Smooth muscle cell (in vitro differentiated cells): ENCODE measurements at regions not wholly inside any gene's neighbourhood (a gene's known extent, or its start where the extent isn't known, plus 50 kb on each side); places are given as distances from the start of the nearest gene placed in this dataset.

Source experiments
- DNase-seq: peaks from one replicate; lab custom pipeline; 2025; ENCODE audit not compliant: unreplicated experiment; lab: John Stamatoyannopoulos, UW
- H2AFZ ChIP-seq: fragments of 200-600 bp; sonication (generic); 2 replicates; pipeline ENCODE4 v1.6.0; 2016; ENCODE audit warnings: antibody characterized with exemption, low read depth, mild to moderate bottlenecking
- H3F3A ChIP-seq: fragments of 200-600 bp; sonication (generic); 2 replicates; pipeline ENCODE4 v1.6.0; 2017; ENCODE audit warnings: antibody characterized with exemption, low read depth
- H3K27ac ChIP-seq: fragments of 200-600 bp; sonication (generic); 2 replicates; pipeline ENCODE4 v1.5.1; 2016; ENCODE audit warnings: low read depth, mild to moderate bottlenecking
- H3K27me3 ChIP-seq: fragments of 200-600 bp; sonication (generic); 2 replicates; pipeline ENCODE4 v1.6.1; 2016; ENCODE audit warnings: low read depth, mild to moderate bottlenecking
- H3K36me3 ChIP-seq: fragments of 200-600 bp; sonication (generic); 2 replicates; pipeline ENCODE4 v1.5.1; 2016; ENCODE audit warnings: low read depth
- H3K4me1 ChIP-seq: fragments of 200-600 bp; sonication (generic); 2 replicates; pipeline ENCODE4 v1.5.1; 2016; ENCODE audit warnings: low read depth
- H3K4me2 ChIP-seq: fragments of 200-600 bp; sonication (generic); 2 replicates; pipeline ENCODE4 v1.6.0; 2016; ENCODE audit warnings: mild to moderate bottlenecking
- H3K4me3 ChIP-seq: fragments of 200-600 bp; sonication (generic); 2 replicates; pipeline ENCODE4 v1.5.1; 2016; ENCODE audit warnings: mild to moderate bottlenecking
- H3K79me2 ChIP-seq: fragments of 200-600 bp; sonication (generic); 2 replicates; pipeline ENCODE4 v1.6.0; 2016; ENCODE audit warnings: low read depth, mild to moderate bottlenecking
- H3K9ac ChIP-seq: fragments of 200-600 bp; sonication (generic); 2 replicates; pipeline ENCODE4 v1.6.0; 2016; ENCODE audit warnings: low read depth
- H3K9me3 ChIP-seq: fragments of 200-600 bp; sonication (generic); replicated peaks from 2 replicates; pipeline ENCODE4 v1.5.1; 2016; ENCODE audit warnings: low read depth
- H4K20me1 ChIP-seq: fragments of 200-600 bp; sonication (generic); 2 replicates; pipeline ENCODE4 v1.6.0; 2016; ENCODE audit warnings: low read depth
- CTCF ChIP-seq: fragments of 200-600 bp; sonication (generic); IDR thresholded peaks from 2 replicates; pipeline ENCODE4 v1.5.1; 2017; ENCODE audit warnings: borderline replicate concordance, mild to moderate bottlenecking, antibody characterized with exemption; ENCODE audit not compliant: insufficient read depth, poor library complexity, severe bottlenecking
- WGBS: methylation state at CpG from one replicate; pipeline ENCODE4 v1.1.7; 2016; ENCODE audit warnings: low lambda C conversion rate; 5-methylcytosine and 5-hydroxymethylcytosine counted together

GRCh38 chr17:11074451-11074850 is 166.6 kb upstream of the SHISA6 start:
- Histone ChIP-seq H3K27ac (no peak overlapping the region), H3K79me2 (no peaks in the 10 kb centered on the region), H3K4me2 (no peak overlapping the region), H3K4me3 (no peak overlapping the region), H3K27me3 (no peaks in the 10 kb centered on the region), H4K20me1 (no peaks in the 10 kb centered on the region), H3K9me3 (no peaks in the 10 kb centered on the region), H3K4me1 (peaks cover 3% of the 10 kb centered on the region), H2AFZ (no peak overlapping the region), H3K36me3 (no peaks in the 10 kb centered on the region), H3F3A (no peaks in the 10 kb centered on the region), H3K9ac (no peak overlapping the region)
- no peak for DNase-seq
- TF ChIP-seq CTCF: no peak
- WGBS: 74% methylated on average over 2 of the region's 2 CpGs

GRCh38 chr17:11056926-11057325 is 184.1 kb upstream of the SHISA6 start:
- Histone ChIP-seq H3F3A (no peaks in the 10 kb centered on the region), H3K9me3 (no peaks in the 10 kb centered on the region), H3K36me3 (no peaks in the 10 kb centered on the region), H3K27me3 (no peaks in the 10 kb centered on the region), H3K4me1 (no peaks in the 10 kb centered on the region), H4K20me1 (no peaks in the 10 kb centered on the region), H2AFZ (no peak overlapping the region), H3K79me2 (no peaks in the 10 kb centered on the region), H3K27ac (no peak overlapping the region), H3K9ac (no peak overlapping the region), H3K4me3 (no peak overlapping the region), H3K4me2 (no peak overlapping the region)
- no peak for DNase-seq
- TF ChIP-seq CTCF: no peak

GRCh38 chr17:11053846-11054245 is 187.2 kb upstream of the SHISA6 start:
- Histone ChIP-seq H3K36me3 (no peaks in the 10 kb centered on the region), H3K9me3 (no peaks in the 10 kb centered on the region), H4K20me1 (no peaks in the 10 kb centered on the region), H3K79me2 (no peaks in the 10 kb centered on the region), H3F3A (no peaks in the 10 kb centered on the region), H3K9ac (no peak overlapping the region), H3K4me1 (no peaks in the 10 kb centered on the region), H3K4me3 (no peak overlapping the region), H2AFZ (no peak overlapping the region), H3K27ac (no peak overlapping the region), H3K4me2 (no peak overlapping the region), H3K27me3 (no peaks in the 10 kb centered on the region)
- WGBS: 83% methylated on average over 3 of the region's 3 CpGs
- DNase-seq: no peak
- TF ChIP-seq CTCF: no peak

GRCh38 chr17:11049539-11049938 is 191.5 kb upstream of the SHISA6 start:
- Histone ChIP-seq H3K4me2 (no peak overlapping the region), H3F3A (no peaks in the 10 kb centered on the region), H3K4me3 (no peak overlapping the region), H3K36me3 (no peaks in the 10 kb centered on the region), H3K9ac (no peak overlapping the region), H3K27ac (no peak overlapping the region), H3K79me2 (no peaks in the 10 kb centered on the region), H4K20me1 (no peaks in the 10 kb centered on the region), H2AFZ (no peak overlapping the region), H3K9me3 (no peaks in the 10 kb centered on the region), H3K27me3 (no peaks in the 10 kb centered on the region), H3K4me1 (no peaks in the 10 kb centered on the region)
- DNase-seq: no peak
- TF ChIP-seq CTCF: no peak
- WGBS: 66% methylated on average over 2 of the region's 2 CpGs
